ENCODE measurements at regions not wholly inside any gene's neighbourhood (a gene's known extent, or its start where the extent isn't known, plus 50 kb on each side); places are given as distances from the start of the nearest gene placed in this dataset.

GRCh38 chr4:175511861-175512260 is 300.2 kb downstream of the GPM6A start:
- DNase-seq (ENCODE audit: low read depth in 4 of 4, low spot score in 3 of 4): no peak

GRCh38 chr4:175514174-175514573 is 297.9 kb downstream of the GPM6A start:
- no peak for DNase-seq (ENCODE audit: low read depth in 4 of 4, low spot score in 3 of 4)

- DNase-seq (ENCODE audit: low read depth in 4 of 4, low spot score in 3 of 4): no peak
Measured at GRCh38 chr4:175530655-175531054, 281.4 kb downstream of the GPM6A start.

- DNase-seq (ENCODE audit: low read depth in 4 of 4, low spot score in 3 of 4): no peak
Measured at GRCh38 chr4:175531405-175532091, 280.5 kb downstream of the GPM6A start.

GRCh38 chr4:175536852-175537453 is 275.1 kb downstream of the GPM6A start:
- DNase-seq (ENCODE audit: low read depth in 4 of 4, low spot score in 3 of 4): peak in 3 of 4 donors; percentile 24 to 42 (median 32)

DNA sequence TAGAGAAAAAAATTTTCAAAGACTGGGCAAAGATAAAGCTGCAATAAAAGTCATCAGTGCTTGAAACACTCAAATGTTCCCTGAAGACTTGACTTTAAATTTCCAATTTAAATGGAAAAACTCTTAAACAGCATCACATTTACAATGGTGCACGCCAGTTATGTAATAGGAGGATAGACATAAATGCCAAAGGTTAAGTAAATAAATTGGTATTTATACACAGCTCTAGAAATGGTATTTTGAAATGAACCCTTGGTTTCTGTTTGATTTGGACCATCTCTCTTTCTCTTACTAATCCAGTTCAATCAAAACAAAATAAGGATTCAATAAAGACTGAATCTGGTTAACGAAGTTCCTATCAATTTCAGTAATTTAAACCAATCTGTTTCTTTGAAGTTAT is 272.6 kb downstream of the GPM6A start:
- DNase-seq (ENCODE audit: low read depth in 4 of 4, low spot score in 3 of 4): no peak

- DNase-seq (ENCODE audit: low read depth in 4 of 4, low spot score in 3 of 4): no peak
Measured at GRCh38 chr4:175540151-175540550, 271.9 kb downstream of the GPM6A start.

DNA sequence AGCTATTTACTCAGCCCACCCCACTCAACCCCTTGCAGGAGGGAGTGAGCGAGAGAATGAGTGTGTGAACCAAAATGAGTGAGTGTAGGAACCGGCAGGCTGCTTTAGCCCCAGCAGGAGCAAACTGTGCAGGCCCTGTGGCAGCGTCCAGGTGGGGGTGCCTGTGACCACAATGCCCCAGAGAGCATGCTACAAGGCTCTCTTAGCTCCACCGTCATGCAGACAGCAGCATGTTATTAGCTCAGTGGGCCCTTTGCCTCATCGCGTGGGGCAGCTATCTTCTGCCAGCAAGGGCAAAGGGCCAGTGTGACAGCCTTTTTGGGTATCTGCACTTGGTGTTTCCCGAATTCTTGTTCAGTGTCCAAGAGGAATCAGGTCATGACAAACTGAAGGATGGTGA is 271.3 kb downstream of the GPM6A start:
- DNase-seq (ENCODE audit: low read depth in 4 of 4, low spot score in 3 of 4): no peak

DNA sequence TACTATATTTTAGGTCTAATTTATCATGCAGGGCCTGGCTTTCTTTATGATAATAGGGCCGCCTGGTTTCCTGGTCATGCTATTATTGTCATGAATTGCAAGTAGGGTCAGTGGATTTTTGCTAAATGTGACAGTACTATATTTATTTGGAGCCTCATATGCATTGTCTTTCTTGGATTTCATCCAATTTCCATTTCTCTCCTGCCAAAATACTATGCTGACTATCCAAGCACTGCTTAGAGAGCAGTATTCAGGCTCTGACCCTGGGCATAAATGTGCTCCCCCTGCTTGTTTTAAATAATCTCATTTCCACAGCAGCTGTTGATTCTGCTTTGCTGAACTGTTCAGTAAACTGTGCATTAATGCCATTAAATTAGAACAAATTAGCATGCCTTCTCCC is 269.3 kb downstream of the GPM6A start:
- peak in 1 of 4 donors; percentile 1 for DNase-seq (ENCODE audit: low read depth in 4 of 4, low spot score in 3 of 4)

GRCh38 chr4:175559126-175559525 is 252.9 kb downstream of the GPM6A start:
- no peak for DNase-seq (ENCODE audit: low read depth in 4 of 4, low spot score in 3 of 4)

DNA sequence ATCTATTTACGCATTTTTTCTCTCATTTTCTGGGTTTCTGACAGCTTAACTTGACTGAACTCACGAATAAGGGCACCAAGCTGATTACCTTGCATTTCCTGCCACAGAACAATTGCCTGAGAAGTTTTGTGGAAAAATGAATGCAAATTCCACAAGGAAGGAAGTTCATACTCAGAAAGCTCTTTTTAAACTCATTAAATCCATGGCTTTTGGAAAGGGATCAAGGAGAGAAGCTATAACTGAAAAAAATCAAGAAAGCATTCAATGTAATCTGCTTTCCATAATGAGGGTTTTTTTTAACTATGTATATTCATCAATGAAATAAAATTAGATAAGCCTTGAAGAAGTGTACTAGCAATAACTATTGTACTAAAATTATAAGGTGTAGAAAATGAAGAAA is 252.5 kb downstream of the GPM6A start:
- DNase-seq (ENCODE audit: low read depth in 4 of 4, low spot score in 3 of 4): no peak

GRCh38 chr4:175560604-175561003 is 251.5 kb downstream of the GPM6A start:
- peak in 1 of 4 donors; percentile 8 for DNase-seq (ENCODE audit: low read depth in 4 of 4, low spot score in 3 of 4)

DNA sequence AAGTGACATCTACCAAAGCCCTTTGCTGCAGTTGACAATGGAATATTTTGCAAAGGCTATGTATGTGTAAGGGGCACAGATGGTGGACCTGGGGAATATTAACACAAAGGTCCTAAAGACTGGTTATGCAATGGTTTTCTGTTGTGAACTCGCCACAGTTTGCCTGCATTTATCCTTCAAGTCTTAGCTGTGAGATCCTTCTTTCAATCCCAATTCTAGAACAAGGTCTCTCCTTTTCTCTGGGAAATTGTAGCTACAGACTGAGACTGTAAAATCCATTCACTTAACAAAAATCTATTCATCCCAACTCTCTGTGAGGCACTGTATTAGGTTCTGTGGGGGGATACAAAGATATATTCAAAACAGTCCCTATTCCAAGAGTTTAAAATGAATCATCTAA is 250.4 kb downstream of the GPM6A start:
- no peak for DNase-seq (ENCODE audit: low read depth in 4 of 4, low spot score in 3 of 4)

DNA sequence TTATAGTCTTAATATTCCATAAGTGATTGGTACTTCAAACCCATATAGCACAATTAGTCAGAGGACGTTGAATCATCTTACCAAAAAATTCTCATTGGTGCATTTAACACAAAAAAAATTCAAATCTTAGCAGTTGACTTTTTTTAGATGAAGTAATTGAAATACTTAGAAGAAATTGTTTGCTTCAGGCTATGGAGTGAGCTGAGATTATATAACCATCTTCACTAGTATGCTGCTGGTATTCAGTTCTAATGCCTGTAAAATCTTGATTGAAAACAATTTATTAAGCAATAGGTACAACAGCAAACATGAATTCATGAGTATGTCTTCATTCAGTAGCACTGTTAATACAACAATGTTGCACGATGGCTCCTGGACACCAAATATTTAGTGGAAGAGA is 250.0 kb downstream of the GPM6A start:
- DNase-seq (ENCODE audit: low read depth in 4 of 4, low spot score in 3 of 4): no peak

DNA sequence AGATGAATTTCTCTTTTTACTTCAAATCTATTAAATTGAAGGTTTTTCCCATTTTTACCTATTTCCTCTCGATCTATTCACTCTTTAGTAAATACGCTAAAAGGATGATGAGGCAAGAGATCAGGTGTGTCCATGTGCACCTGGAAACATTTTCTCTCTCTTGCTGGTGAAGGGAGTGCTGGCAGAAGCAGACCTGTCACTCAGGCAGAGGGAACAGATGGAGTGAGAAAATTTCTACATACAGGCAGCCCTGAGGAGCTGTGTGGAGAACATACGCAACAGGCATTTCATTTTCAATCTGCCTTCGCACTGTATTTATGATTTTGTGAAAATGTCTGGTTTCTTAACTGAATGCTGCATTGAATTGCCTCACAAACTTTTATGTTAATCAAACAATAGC is 249.5 kb downstream of the GPM6A start:
- no peak for DNase-seq (ENCODE audit: low read depth in 4 of 4, low spot score in 3 of 4)

All from left renal pelvis (tissue), 4 donors.